ENCODE measurements at regions not wholly inside any gene's neighbourhood (a gene's known extent, or its start where the extent isn't known, plus 50 kb on each side); places are given as distances from the start of the nearest gene placed in this dataset.

GRCh38 chrX:69299285-69299684, 134.0 kb upstream of the PJA1 start:
- intact Hi-C loops (cut with micrococcal nuclease), result no loop called here
- RAD21 ChIA-PET (ENCODE audit: low non-redundant PET in 1 of 2, low total read pairs in 2 of 2, uncharacterized antibody in 2 of 2, unreplicated experiment in 2 of 2), result no interaction called here
- Histone ChIP-seq H3K9me3 (ENCODE audit: control insufficient read depth in 1 of 2, insufficient read depth in 1 of 2, low read depth in 1 of 2, low read length in 2 of 2) (no peaks in the 10 kb centered on the region), H3K9me2 (ENCODE audit: insufficient read depth) (no peaks in the 10 kb centered on the region), H3K27ac (ENCODE audit: low read depth, low read length) (no peak overlapping the region), H2AFZ (ENCODE audit: low read depth, low read length, poor library complexity, severe bottlenecking) (no peak overlapping the region), H3K79me2 (ENCODE audit: insufficient read depth, low read length) (no peaks in the 10 kb centered on the region), H3K4me2 (ENCODE audit: low read length) (no peak overlapping the region), H4K20me1 (ENCODE audit: insufficient read depth) (no peaks in the 10 kb centered on the region), H3K4me1 (ENCODE audit: control insufficient read depth in 1 of 2, insufficient read depth in 2 of 2, low read length in 2 of 2) (no peaks in the 10 kb centered on the region), H3K4me3 (replicated peaks in 1 of 2; ENCODE audit: low read depth in 1 of 2, low read length in 2 of 2) (no peak overlapping the region), H3K36me3 (ENCODE audit: control insufficient read depth in 1 of 2, insufficient read depth in 2 of 2, low read length in 2 of 2) (no peaks in the 10 kb centered on the region), H3K9ac (ENCODE audit: low read length) (no peak overlapping the region), H3K27me3 (ENCODE audit: insufficient read depth, low read length) (no peaks in the 10 kb centered on the region)
- TF ChIP-seq CBX3 (IDR thresholded peaks at IDR 0.05; ENCODE audit: low read depth), result no peak
- CTCF ChIA-PET, result no interaction called here
- ATAC-seq (no peak), DNase-seq (ENCODE audit: low read depth, low spot score) (no peak)
- BruUV-seq (replicated peaks), result no TSS peak
- POLR2A ChIA-PET, result no interaction called here

GRCh38 chrX:69298466-69299140, 133.3 kb upstream of the PJA1 start:
- no peak overlapping the region for H2AFZ ChIP-seq (ENCODE audit: low read depth, low read length, poor library complexity, severe bottlenecking)
- DNase-seq (ENCODE audit: low read depth, low spot score) (no peak), ATAC-seq (no peak)
- no peak overlapping the region for H3K4me2 ChIP-seq (ENCODE audit: low read length)
- H3K4me1 ChIP-seq (ENCODE audit: control insufficient read depth in 1 of 2, insufficient read depth in 2 of 2, low read length in 2 of 2), result no peaks in the 10 kb centered on the region
- H3K9ac ChIP-seq (ENCODE audit: low read length), result no peak overlapping the region
- no peaks in the 10 kb centered on the region for H3K9me3 ChIP-seq (ENCODE audit: control insufficient read depth in 1 of 2, insufficient read depth in 1 of 2, low read depth in 1 of 2, low read length in 2 of 2)
- no peaks in the 10 kb centered on the region for H3K9me2 ChIP-seq (ENCODE audit: insufficient read depth)
- H3K36me3 ChIP-seq (ENCODE audit: control insufficient read depth in 1 of 2, insufficient read depth in 2 of 2, low read length in 2 of 2), result no peaks in the 10 kb centered on the region
- BruUV-seq (replicated peaks), result no TSS peak
- RAD21 ChIA-PET (ENCODE audit: low non-redundant PET in 1 of 2, low total read pairs in 2 of 2, uncharacterized antibody in 2 of 2, unreplicated experiment in 2 of 2), result no interaction called here
- TF ChIP-seq SIN3A (IDR thresholded peaks at IDR 0.05; ENCODE audit: low read depth) (no peak), MAX (IDR thresholded peaks at IDR 0.05) (no peak), SP1 (IDR thresholded peaks at IDR 0.05; ENCODE audit: low read depth) (no peak), ELF1 (IDR thresholded peaks at IDR 0.05; ENCODE audit: borderline replicate concordance, low read depth) (no peak), JUND (IDR thresholded peaks at IDR 0.05) (no peak), FOSL1 (IDR thresholded peaks at IDR 0.05; ENCODE audit: low read depth) (no peak), EZH2 (IDR thresholded peaks at IDR 0.05) (no peak), ATF3 (IDR thresholded peaks at IDR 0.05) (no peak)
- no peak overlapping the region for H3K27ac ChIP-seq (ENCODE audit: low read depth, low read length)
- CTCF ChIA-PET, result no interaction called here
- POLR2A ChIA-PET, result no interaction called here
- no peaks in the 10 kb centered on the region for H3K27me3 ChIP-seq (ENCODE audit: insufficient read depth, low read length)
- no peaks in the 10 kb centered on the region for H3K79me2 ChIP-seq (ENCODE audit: insufficient read depth, low read length)
- no peaks in the 10 kb centered on the region for H4K20me1 ChIP-seq (ENCODE audit: insufficient read depth)
- intact Hi-C loops (cut with micrococcal nuclease), result no loop called here
- H3K4me3 ChIP-seq (replicated peaks in 1 of 2; ENCODE audit: low read depth in 1 of 2, low read length in 2 of 2), result no peak overlapping the region
